SK-N-SH (cell line): ENCODE measurements at regions not wholly inside any gene's neighbourhood (a gene's known extent, or its start where the extent isn't known, plus 50 kb on each side); places are given as distances from the start of the nearest gene placed in this dataset.

ENCODE experiments used
- CTCF ChIA-PET: fragments of 300-600, 350-600 bp; formaldehyde crosslinking; extraction: SDS; loops from one replicate; lab custom pipeline; 2021; lab: Yijun Ruan, JAX
- POLR2A ChIA-PET: fragments of 350-600 bp; sonication (Branson Sonifier 250); formaldehyde crosslinking; extraction: SDS; loops from one replicate; lab custom pipeline; 2020; ENCODE audit warnings: antibody characterized with exemption, inconsistent platforms; lab: Yijun Ruan, JAX
- DNase-seq: peaks from one replicate; pipeline ENCODE4 v3.0.0; 2012
- H2AFZ ChIP-seq: fragments of 200-600 bp; sonication (generic); 2 replicates; pipeline ENCODE4 v1.8.1; 2016; ENCODE audit warnings: antibody characterized with exemption, mild to moderate bottlenecking, low read depth
- H3F3A ChIP-seq: fragments of 200-600 bp; sonication (generic); replicated peaks from 2 replicates; pipeline ENCODE3; 2016; ENCODE audit warnings: antibody characterized with exemption, mild to moderate bottlenecking; ENCODE audit not compliant: insufficient read depth
- H3K27ac ChIP-seq, 2 experiments: fragments of 200-500 bp in 1 of 2; fragments of 200-600 bp in 1 of 2; sonication (Bioruptor generic) in 1 of 2; sonication (generic), shearing (Covaris generic) in 1 of 2; 2 replicates each; pipeline versions ENCODE4 v1.5.1 to v1.6.1; 2014 to 2016; ENCODE audit warnings: low read depth in 2 of 2, inconsistent platforms in 1 of 2, low read length in 1 of 2, mild to moderate bottlenecking in 1 of 2, mixed read lengths in 1 of 2
- H3K27me3 ChIP-seq: fragments of 200-600 bp; sonication (generic), shearing (Covaris generic); 2 replicates; pipeline ENCODE4 v1.6.1; 2016; ENCODE audit warnings: mixed run types; ENCODE audit not compliant: insufficient read depth
- H3K36me3 ChIP-seq, 2 experiments: fragments of 200-500 bp in 1 of 2; fragments of 200-600 bp in 1 of 2; sonication (Bioruptor generic) in 1 of 2; sonication (generic) in 1 of 2; replicated peaks in 1 of 2; 2 replicates each; pipeline versions ENCODE3 to v1.5.1; 2014 to 2016; ENCODE audit warnings: low read length in 1 of 2, mild to moderate bottlenecking in 1 of 2; ENCODE audit not compliant: insufficient read depth in 2 of 2, control insufficient read depth in 1 of 2
- H3K4me1 ChIP-seq, 2 experiments: fragments of 200-500 bp in 1 of 2; fragments of 200-600 bp in 1 of 2; sonication (Bioruptor generic) in 1 of 2; sonication (generic), shearing (Covaris generic) in 1 of 2; 2 replicates each; pipeline versions ENCODE4 v1.5.1 to v1.6.1; 2014 to 2016; ENCODE audit warnings: low read depth in 1 of 2, low read length in 1 of 2, mixed run types in 1 of 2; ENCODE audit not compliant: insufficient read depth in 2 of 2, control insufficient read depth in 1 of 2
- H3K4me2 ChIP-seq: fragments of 200-600 bp; sonication (generic), shearing (Covaris generic); 2 replicates; pipeline ENCODE4 v1.6.1; 2017; ENCODE audit warnings: mixed run types
- H3K4me3 ChIP-seq, 2 experiments: fragments of 200-500 bp in 1 of 2; fragments of 200-600 bp in 1 of 2; sonication (Bioruptor generic) in 1 of 2; sonication (generic), shearing (Covaris generic) in 1 of 2; 2 replicates each; pipeline versions ENCODE4 v1.5.1 to v1.8.1; 2014 to 2016; ENCODE audit warnings: low read depth in 2 of 2, inconsistent platforms in 1 of 2, low read length in 1 of 2, mild to moderate bottlenecking in 1 of 2, mixed read lengths in 1 of 2, moderate library complexity in 1 of 2
- H3K79me2 ChIP-seq: fragments of 200-600 bp; sonication (generic); 2 replicates; pipeline ENCODE4 v1.8.1; 2017; ENCODE audit warnings: mild to moderate bottlenecking; ENCODE audit not compliant: insufficient read depth
- H3K9ac ChIP-seq: fragments of 200-600 bp; sonication (generic); 2 replicates; pipeline ENCODE4 v1.6.1; 2017; ENCODE audit warnings: mixed run types
- H3K9me2 ChIP-seq: fragments of 200-600 bp; sonication (generic); 2 replicates; pipeline ENCODE4 v1.6.1; 2017; ENCODE audit warnings: mixed run types
- H3K9me3 ChIP-seq: fragments of 200-600 bp; sonication (generic); 2 replicates; pipeline ENCODE4 v1.6.1; 2017; ENCODE audit warnings: mixed run types, mild to moderate bottlenecking, moderate library complexity
- H4K20me1 ChIP-seq: fragments of 200-600 bp; sonication (generic); 2 replicates; pipeline ENCODE4 v1.6.1; 2017; ENCODE audit warnings: mild to moderate bottlenecking, mixed run types; ENCODE audit not compliant: insufficient read depth
- CHD2 ChIP-seq: fragments of 150-350 bp; IDR thresholded peaks from 2 replicates; pipeline ENCODE4 v1.6.1; 2018; ENCODE audit warnings: low read length; ENCODE audit not compliant: partially characterized antibody
- CTCF ChIP-seq: fragments of 200-600 bp; sonication (generic); IDR thresholded peaks from 2 replicates; pipeline ENCODE4 v1.6.1; 2017; ENCODE audit warnings: antibody characterized with exemption, mild to moderate bottlenecking, moderate library complexity
- ELF1 ChIP-seq: IDR thresholded peaks from 2 replicates; pipeline ENCODE4 v1.4.0; 2012
- EZH2phosphoT487 ChIP-seq: fragments of 200-600 bp; sonication (generic); IDR thresholded peaks from 2 replicates; pipeline ENCODE4 v1.6.1; 2017; ENCODE audit warnings: low read depth, mixed run types, mild to moderate bottlenecking, antibody characterized with exemption, moderate library complexity, borderline replicate concordance
- FOSL2 ChIP-seq: IDR thresholded peaks from 2 replicates; pipeline ENCODE4 v1.4.0; 2012; ENCODE audit warnings: low read depth, mild to moderate bottlenecking, moderate library complexity, borderline replicate concordance
- FOXJ3 ChIP-seq: sonication (generic); formaldehyde crosslinking; IDR thresholded peaks from 2 replicates; pipeline ENCODE4 v1.5.1; 2020; ENCODE audit warnings: mild to moderate bottlenecking, missing genetic modification reagents
- FOXM1 ChIP-seq: IDR thresholded peaks from 2 replicates; pipeline ENCODE4 v1.4.0; 2012; ENCODE audit warnings: low read depth, mild to moderate bottlenecking
- GABPA ChIP-seq: IDR thresholded peaks from 2 replicates; pipeline ENCODE4 v1.4.0; 2012; ENCODE audit warnings: low read depth, mild to moderate bottlenecking
- GATA2 ChIP-seq: sonication (generic); formaldehyde crosslinking; IDR thresholded peaks from 2 replicates; pipeline ENCODE4 v1.5.0; 2020; ENCODE audit warnings: mild to moderate bottlenecking, missing genetic modification reagents
- NFIC ChIP-seq: IDR thresholded peaks from 2 replicates; pipeline ENCODE4 v1.4.0; 2012; ENCODE audit warnings: borderline replicate concordance
- NRF1 ChIP-seq: IDR thresholded peaks from 2 replicates; pipeline ENCODE4 v1.6.1; 2012; ENCODE audit warnings: low read depth, mild to moderate bottlenecking, low read length
- POLR2AphosphoS5 ChIP-seq: IDR thresholded peaks from 2 replicates; pipeline ENCODE4 v1.6.1; 2012; ENCODE audit warnings: low read depth, low read length
- SIN3A ChIP-seq: IDR thresholded peaks from 2 replicates; pipeline ENCODE4 v1.6.1; 2012; ENCODE audit warnings: low read depth, mild to moderate bottlenecking, low read length, moderate library complexity, borderline replicate concordance
- SMC3 ChIP-seq: IDR thresholded peaks from 2 replicates; pipeline ENCODE4 v1.6.1; 2012; ENCODE audit warnings: low read depth, low read length, improper control_type of control experiment
- TEAD4 ChIP-seq: IDR thresholded peaks from 2 replicates; pipeline ENCODE4 v1.4.0; 2012; ENCODE audit warnings: mild to moderate bottlenecking, borderline replicate concordance; ENCODE audit not compliant: insufficient read depth
- YY1 ChIP-seq: IDR thresholded peaks from 2 replicates; pipeline ENCODE4 v1.4.0; 2012; ENCODE audit warnings: low read depth, mild to moderate bottlenecking
- WGBS: methylation state at CpG from one replicate; pipeline ENCODE4 v1.1.6; 2017; ENCODE audit warnings: low lambda C conversion rate; 5-methylcytosine and 5-hydroxymethylcytosine counted together
- TF ChIP-seq, protein P1 (sequence below): IDR thresholded peaks from 2 replicates; pipeline ENCODE4 v1.4.0; 2012; ENCODE audit warnings: low read depth
- TF ChIP-seq, protein P2 (sequence below): IDR thresholded peaks from 2 replicates; pipeline ENCODE4; 2012
- TF ChIP-seq, protein P3 (sequence below): IDR thresholded peaks from 2 replicates; pipeline ENCODE4 v1.6.1; 2012; ENCODE audit warnings: mild to moderate bottlenecking, low read depth, low read length, moderate library complexity
- TF ChIP-seq, protein P4 (sequence below): fragments of 150-350 bp; IDR thresholded peaks from 2 replicates; pipeline ENCODE4 v1.6.1; 2017; ENCODE audit warnings: antibody characterized with exemption, low read length, low read depth, borderline replicate concordance

GRCh38 chr3:194262176-194262924, 88.8 kb downstream of the CPN2 start:
- POLR2A ChIA-PET, result no interaction called here
- Histone ChIP-seq H3K27ac (no peak overlapping the region), H4K20me1 (no peaks in the 10 kb centered on the region), H3K79me2 (no peaks in the 10 kb centered on the region), H2AFZ (no peak overlapping the region), H3K9ac (no peak overlapping the region), H3K4me3 (no peak overlapping the region), H3K27me3 (no peaks in the 10 kb centered on the region), H3F3A (no peaks in the 10 kb centered on the region), H3K4me2 (no peak overlapping the region), H3K36me3 (no peaks in the 10 kb centered on the region), H3K9me3 (no peaks in the 10 kb centered on the region), H3K9me2 (no peaks in the 10 kb centered on the region), H3K4me1 (peaks cover 0 to 22% of the 10 kb centered on the region in 2 experiments; a peak in 2 of 4 replicates)
- WGBS, result 79% methylated on average over 10 of the region's 10 CpGs
- TF ChIP-seq ELF1, result no peak
- no peak for TF ChIP-seq TEAD4
- TF ChIP-seq, protein P1, sequence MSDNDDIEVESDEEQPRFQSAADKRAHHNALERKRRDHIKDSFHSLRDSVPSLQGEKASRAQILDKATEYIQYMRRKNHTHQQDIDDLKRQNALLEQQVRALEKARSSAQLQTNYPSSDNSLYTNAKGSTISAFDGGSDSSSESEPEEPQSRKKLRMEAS, result no peak
- no peak for DNase-seq
- CTCF ChIA-PET, result interaction anchor here (0.8 to 2.5 kb wide), 2 partner anchors 8 to 52 kb away, joined by 3 to 7 read pairs; no protein-coding TSS in a partner anchor

DNA sequence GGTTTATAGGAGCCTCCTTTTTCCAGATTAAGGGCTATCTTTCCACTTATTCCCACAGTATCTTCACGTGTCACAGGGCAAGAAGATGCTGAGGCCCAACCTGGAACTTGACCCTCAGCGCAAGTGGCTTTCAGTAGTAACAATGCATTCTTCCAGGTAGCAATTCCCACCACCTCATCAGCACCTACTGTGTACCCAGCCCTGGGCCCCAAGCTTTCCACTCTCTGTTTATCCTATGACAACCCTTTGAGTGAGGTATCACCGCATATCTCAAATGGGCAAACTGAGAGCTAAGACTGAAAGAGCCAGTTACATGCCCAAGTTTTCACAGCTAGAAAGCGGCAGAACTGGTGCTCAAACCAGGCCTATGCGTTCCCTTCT, 88.2 kb downstream of the CPN2 start:
- H3K9me2 ChIP-seq, result no peaks in the 10 kb centered on the region
- no peaks in the 10 kb centered on the region for H4K20me1 ChIP-seq
- H3F3A ChIP-seq, result no peaks in the 10 kb centered on the region
- no peaks in the 10 kb centered on the region for H3K79me2 ChIP-seq
- TF ChIP-seq, protein P2, sequence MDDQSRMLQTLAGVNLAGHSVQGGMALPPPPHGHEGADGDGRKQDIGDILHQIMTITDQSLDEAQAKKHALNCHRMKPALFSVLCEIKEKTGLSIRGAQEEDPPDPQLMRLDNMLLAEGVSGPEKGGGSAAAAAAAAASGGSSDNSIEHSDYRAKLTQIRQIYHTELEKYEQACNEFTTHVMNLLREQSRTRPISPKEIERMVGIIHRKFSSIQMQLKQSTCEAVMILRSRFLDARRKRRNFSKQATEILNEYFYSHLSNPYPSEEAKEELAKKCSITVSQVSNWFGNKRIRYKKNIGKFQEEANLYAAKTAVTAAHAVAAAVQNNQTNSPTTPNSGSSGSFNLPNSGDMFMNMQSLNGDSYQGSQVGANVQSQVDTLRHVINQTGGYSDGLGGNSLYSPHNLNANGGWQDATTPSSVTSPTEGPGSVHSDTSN, result no peak
- TF ChIP-seq FOXJ3 (CRISPR knock-in tag), result no peak
- TF ChIP-seq NFIC, result no peak
- TF ChIP-seq GATA2 (CRISPR knock-in tag), result no peak
- no peak for TF ChIP-seq CHD2
- TF ChIP-seq GABPA, result no peak
- TF ChIP-seq FOXM1, result no peak
- TF ChIP-seq SIN3A, result no peak
- no peak for TF ChIP-seq CTCF
- TF ChIP-seq, protein P3, sequence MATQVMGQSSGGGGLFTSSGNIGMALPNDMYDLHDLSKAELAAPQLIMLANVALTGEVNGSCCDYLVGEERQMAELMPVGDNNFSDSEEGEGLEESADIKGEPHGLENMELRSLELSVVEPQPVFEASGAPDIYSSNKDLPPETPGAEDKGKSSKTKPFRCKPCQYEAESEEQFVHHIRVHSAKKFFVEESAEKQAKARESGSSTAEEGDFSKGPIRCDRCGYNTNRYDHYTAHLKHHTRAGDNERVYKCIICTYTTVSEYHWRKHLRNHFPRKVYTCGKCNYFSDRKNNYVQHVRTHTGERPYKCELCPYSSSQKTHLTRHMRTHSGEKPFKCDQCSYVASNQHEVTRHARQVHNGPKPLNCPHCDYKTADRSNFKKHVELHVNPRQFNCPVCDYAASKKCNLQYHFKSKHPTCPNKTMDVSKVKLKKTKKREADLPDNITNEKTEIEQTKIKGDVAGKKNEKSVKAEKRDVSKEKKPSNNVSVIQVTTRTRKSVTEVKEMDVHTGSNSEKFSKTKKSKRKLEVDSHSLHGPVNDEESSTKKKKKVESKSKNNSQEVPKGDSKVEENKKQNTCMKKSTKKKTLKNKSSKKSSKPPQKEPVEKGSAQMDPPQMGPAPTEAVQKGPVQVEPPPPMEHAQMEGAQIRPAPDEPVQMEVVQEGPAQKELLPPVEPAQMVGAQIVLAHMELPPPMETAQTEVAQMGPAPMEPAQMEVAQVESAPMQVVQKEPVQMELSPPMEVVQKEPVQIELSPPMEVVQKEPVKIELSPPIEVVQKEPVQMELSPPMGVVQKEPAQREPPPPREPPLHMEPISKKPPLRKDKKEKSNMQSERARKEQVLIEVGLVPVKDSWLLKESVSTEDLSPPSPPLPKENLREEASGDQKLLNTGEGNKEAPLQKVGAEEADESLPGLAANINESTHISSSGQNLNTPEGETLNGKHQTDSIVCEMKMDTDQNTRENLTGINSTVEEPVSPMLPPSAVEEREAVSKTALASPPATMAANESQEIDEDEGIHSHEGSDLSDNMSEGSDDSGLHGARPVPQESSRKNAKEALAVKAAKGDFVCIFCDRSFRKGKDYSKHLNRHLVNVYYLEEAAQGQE, result no peak
- no peak for TF ChIP-seq EZH2phosphoT487
- TF ChIP-seq POLR2AphosphoS5, result no peak
- TF ChIP-seq NRF1, result no peak
- TF ChIP-seq YY1, result no peak
- TF ChIP-seq, protein P4, sequence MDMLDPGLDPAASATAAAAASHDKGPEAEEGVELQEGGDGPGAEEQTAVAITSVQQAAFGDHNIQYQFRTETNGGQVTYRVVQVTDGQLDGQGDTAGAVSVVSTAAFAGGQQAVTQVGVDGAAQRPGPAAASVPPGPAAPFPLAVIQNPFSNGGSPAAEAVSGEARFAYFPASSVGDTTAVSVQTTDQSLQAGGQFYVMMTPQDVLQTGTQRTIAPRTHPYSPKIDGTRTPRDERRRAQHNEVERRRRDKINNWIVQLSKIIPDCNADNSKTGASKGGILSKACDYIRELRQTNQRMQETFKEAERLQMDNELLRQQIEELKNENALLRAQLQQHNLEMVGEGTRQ, result no peak
- TF ChIP-seq SMC3, result no peak
- TF ChIP-seq FOSL2, result no peak
- TF ChIP-seq, all 33 proteins: peak for 0
- no peak overlapping the region for H3K9ac ChIP-seq
- 86% methylated on average over 5 of the region's 5 CpGs for WGBS
- no peak overlapping the region for H3K4me3 ChIP-seq
- H3K36me3 ChIP-seq, result no peaks in the 10 kb centered on the region
- ChIA-PET POLR2A (no interaction called here), CTCF (interaction anchor here (2.5 kb wide), 1 partner anchor 8 kb away, joined by 7 read pairs; no protein-coding TSS in a partner anchor)
- DNase-seq, result no peak
- H3K9me3 ChIP-seq, result no peaks in the 10 kb centered on the region
- peaks cover 0 to 23% of the 10 kb centered on the region in 2 experiments; a peak in 2 of 4 replicates for H3K4me1 ChIP-seq
- H3K4me2 ChIP-seq, result no peak overlapping the region
- no peak overlapping the region for H2AFZ ChIP-seq
- no peaks in the 10 kb centered on the region for H3K27me3 ChIP-seq
- no peak overlapping the region for H3K27ac ChIP-seq
